Rectal smooth muscle tissue (tissue), 1 donor: ENCODE measurements at regions not wholly inside any gene's neighbourhood (a gene's known extent, or its start where the extent isn't known, plus 50 kb on each side); places are given as distances from the start of the nearest gene placed in this dataset.

ENCODE experiments used
- H3K27ac ChIP-seq: one replicate; pipeline ENCODE4 v1.7.0; 2013; ENCODE audit warnings: low read depth, low read length, inconsistent platforms
- H3K27me3 ChIP-seq: one replicate; pipeline ENCODE4 v1.7.0; 2013; ENCODE audit warnings: low read length; ENCODE audit not compliant: control insufficient read depth, insufficient read depth
- H3K36me3 ChIP-seq: one replicate; pipeline ENCODE4 v1.7.0; 2013; ENCODE audit warnings: low read length; ENCODE audit not compliant: control insufficient read depth, insufficient read depth
- H3K4me1 ChIP-seq: one replicate; pipeline ENCODE4 v1.7.0; 2013; ENCODE audit warnings: low read length; ENCODE audit not compliant: control insufficient read depth, insufficient read depth
- H3K4me3 ChIP-seq: one replicate; pipeline ENCODE4 v1.7.0; 2013; ENCODE audit warnings: low read length
- H3K9ac ChIP-seq: one replicate; pipeline ENCODE4 v1.7.0; 2013; ENCODE audit warnings: low read length

GRCh38 chr18:39666541-39666940, 2100.9 kb upstream of the CELF4 start:
- Histone ChIP-seq H3K9ac (no peak overlapping the region), H3K27ac (no peak overlapping the region), H3K27me3 (no peaks in the 10 kb centered on the region), H3K4me3 (no peak overlapping the region), H3K4me1 (no peaks in the 10 kb centered on the region), H3K36me3 (no peaks in the 10 kb centered on the region)

DNA sequence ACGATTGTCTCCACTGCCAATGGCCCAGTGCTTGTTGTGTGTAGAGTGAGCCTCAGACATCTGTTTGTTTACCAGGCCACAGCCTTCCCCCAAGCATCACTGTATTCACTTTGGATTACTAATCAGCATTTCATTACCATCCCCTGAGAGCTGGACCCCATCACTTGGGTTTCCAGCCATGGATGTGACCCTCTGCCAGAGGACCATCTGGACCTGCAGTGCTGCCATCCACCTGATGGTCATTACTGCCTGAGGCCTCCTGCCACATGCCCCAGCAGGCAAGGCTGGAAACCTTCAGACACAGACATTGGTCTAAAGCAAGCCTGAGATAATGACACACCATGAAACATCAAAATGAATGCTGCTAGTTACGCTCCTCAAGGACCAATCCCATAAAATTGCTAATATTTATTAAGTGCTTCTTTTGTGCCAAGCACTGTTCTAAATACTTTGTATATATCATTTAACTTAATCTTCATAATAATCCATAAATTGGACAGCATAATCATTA, 2096.3 kb upstream of the CELF4 start:
- Histone ChIP-seq H3K4me3 (no peak overlapping the region), H3K4me1 (no peaks in the 10 kb centered on the region)

GRCh38 chr18:39660141-39660540, 2094.5 kb upstream of the CELF4 start:
- no peaks in the 10 kb centered on the region for H3K27me3 ChIP-seq
- H3K27ac ChIP-seq, result no peak overlapping the region
- no peak overlapping the region for H3K9ac ChIP-seq
- H3K36me3 ChIP-seq, result no peaks in the 10 kb centered on the region
- no peaks in the 10 kb centered on the region for H3K4me1 ChIP-seq
- no peak overlapping the region for H3K4me3 ChIP-seq

More for the DNA sequence above, 2096.3 kb upstream of the CELF4 start:
- H3K9ac ChIP-seq, result no peak overlapping the region
- H3K27me3 ChIP-seq, result no peaks in the 10 kb centered on the region
- no peak overlapping the region for H3K27ac ChIP-seq
- no peaks in the 10 kb centered on the region for H3K36me3 ChIP-seq

- Histone ChIP-seq H3K36me3 (no peaks in the 10 kb centered on the region), H3K4me3 (no peak overlapping the region), H3K9ac (no peak overlapping the region), H3K27me3 (no peaks in the 10 kb centered on the region), H3K4me1 (no peaks in the 10 kb centered on the region), H3K27ac (no peak overlapping the region)
Observed at GRCh38 chr18:39655341-39655740, 2089.7 kb upstream of the CELF4 start.

GRCh38 chr18:39653221-39653620, 2087.6 kb upstream of the CELF4 start:
- H3K9ac ChIP-seq, result no peak overlapping the region
- no peak overlapping the region for H3K4me3 ChIP-seq
- H3K27ac ChIP-seq, result no peak overlapping the region
- H3K27me3 ChIP-seq, result no peaks in the 10 kb centered on the region
- H3K4me1 ChIP-seq, result no peaks in the 10 kb centered on the region
- H3K36me3 ChIP-seq, result no peaks in the 10 kb centered on the region

DNA sequence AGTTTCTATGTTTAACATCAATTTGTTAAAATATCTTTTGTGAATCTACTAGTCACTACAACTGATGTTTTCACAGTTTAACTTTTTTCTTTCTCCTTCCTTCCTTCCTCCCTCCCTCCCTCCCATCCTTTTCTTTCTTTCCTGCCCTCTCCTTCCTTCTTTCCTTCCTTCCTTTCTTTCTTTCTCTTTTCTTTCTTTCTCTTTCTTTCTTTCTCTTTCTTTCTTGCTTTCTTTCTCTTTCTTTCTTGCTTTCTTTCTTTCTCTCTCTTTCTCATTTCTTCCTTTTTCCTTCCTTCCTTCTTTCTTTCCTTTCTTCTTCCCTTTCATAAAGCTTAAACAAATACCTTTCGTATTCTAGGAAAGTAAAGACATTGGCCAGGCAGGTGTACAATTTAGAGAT, 2083.0 kb upstream of the CELF4 start:
- Histone ChIP-seq H3K4me3 (no peak overlapping the region), H3K36me3 (no peaks in the 10 kb centered on the region), H3K27me3 (no peaks in the 10 kb centered on the region), H3K4me1 (no peaks in the 10 kb centered on the region), H3K27ac (no peak overlapping the region), H3K9ac (no peak overlapping the region)

- Histone ChIP-seq H3K4me3 (no peak overlapping the region), H3K9ac (no peak overlapping the region), H3K27me3 (no peaks in the 10 kb centered on the region), H3K27ac (no peak overlapping the region), H3K36me3 (no peaks in the 10 kb centered on the region), H3K4me1 (no peaks in the 10 kb centered on the region)
Observed at GRCh38 chr18:39647627-39648534, 2082.3 kb upstream of the CELF4 start.

DNA sequence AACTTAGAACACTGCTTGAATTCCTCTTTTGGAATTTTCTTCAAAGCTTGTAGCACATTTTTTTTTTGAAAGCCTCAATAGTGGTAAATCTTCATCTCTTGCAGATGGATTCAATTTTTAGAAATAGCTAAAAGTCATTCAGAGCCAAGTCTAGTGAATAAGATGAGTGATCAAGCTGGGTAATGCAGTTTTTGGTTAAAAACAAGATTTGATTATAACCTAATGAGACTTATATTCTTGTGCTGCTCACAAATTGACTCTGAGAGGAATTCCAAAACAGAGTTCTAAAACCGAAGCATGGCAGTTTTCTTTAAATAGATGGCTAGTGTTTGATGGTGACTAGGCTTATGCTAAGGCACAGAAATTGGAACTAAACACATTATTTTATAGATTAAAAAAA, 2072.6 kb upstream of the CELF4 start:
- H3K27ac ChIP-seq, result no peak overlapping the region
- no peaks in the 10 kb centered on the region for H3K27me3 ChIP-seq
- no peak overlapping the region for H3K9ac ChIP-seq
- no peak overlapping the region for H3K4me3 ChIP-seq
- H3K36me3 ChIP-seq, result no peaks in the 10 kb centered on the region
- no peaks in the 10 kb centered on the region for H3K4me1 ChIP-seq

GRCh38 chr18:39636931-39637330, 2071.3 kb upstream of the CELF4 start:
- Histone ChIP-seq H3K27ac (no peak overlapping the region), H3K9ac (no peak overlapping the region), H3K4me1 (no peaks in the 10 kb centered on the region), H3K36me3 (no peaks in the 10 kb centered on the region), H3K4me3 (no peak overlapping the region), H3K27me3 (no peaks in the 10 kb centered on the region)

- Histone ChIP-seq H3K4me1 (no peaks in the 10 kb centered on the region), H3K4me3 (no peak overlapping the region), H3K36me3 (no peaks in the 10 kb centered on the region), H3K9ac (no peak overlapping the region), H3K27me3 (no peaks in the 10 kb centered on the region), H3K27ac (no peak overlapping the region)
Observed at GRCh38 chr18:39635966-39636365, 2070.4 kb upstream of the CELF4 start.

DNA sequence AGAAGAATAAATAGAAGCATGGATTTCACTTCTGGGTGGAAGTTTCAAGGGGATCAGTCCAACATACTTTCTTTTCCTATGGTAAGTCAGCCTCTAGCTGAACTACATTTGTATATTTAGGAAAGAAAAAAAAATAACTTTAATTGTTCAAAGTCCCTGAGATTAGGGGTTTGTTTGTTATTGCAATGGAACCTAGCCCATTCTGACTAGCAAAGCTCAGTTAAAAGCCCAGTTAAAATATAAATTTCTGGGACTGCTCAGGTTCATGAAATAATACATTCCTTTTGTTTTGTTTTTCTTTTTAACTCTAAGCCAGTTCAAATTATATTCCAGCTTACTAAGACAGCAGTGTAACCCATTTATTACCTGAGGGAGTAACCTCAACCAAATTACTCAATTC, 2069.6 kb upstream of the CELF4 start:
- Histone ChIP-seq H3K9ac (no peak overlapping the region), H3K4me3 (no peak overlapping the region), H3K36me3 (no peaks in the 10 kb centered on the region), H3K4me1 (no peaks in the 10 kb centered on the region), H3K27ac (no peak overlapping the region), H3K27me3 (no peaks in the 10 kb centered on the region)

DNA sequence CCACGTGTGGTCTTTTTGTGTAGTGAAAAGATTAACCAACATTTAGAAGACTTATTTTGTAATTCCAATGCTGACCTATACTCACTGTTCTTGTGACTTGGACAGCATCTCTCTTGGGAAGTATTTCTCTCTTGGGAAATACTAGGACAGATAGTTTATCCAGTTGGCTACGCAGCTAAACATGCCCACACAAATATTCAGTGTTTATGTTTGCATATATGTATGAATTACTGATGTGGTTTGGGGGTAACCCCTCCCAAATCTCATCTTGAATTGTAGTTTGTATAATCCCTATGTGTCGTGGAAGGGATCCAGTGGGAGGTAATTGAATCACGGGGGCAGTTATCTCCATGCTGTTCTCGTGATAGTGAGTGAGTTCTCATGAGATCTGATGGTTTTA, 2062.3 kb upstream of the CELF4 start:
- Histone ChIP-seq H3K27ac (no peak overlapping the region), H3K9ac (no peak overlapping the region), H3K27me3 (no peaks in the 10 kb centered on the region), H3K4me1 (peaks cover 3% of the 10 kb centered on the region), H3K36me3 (no peaks in the 10 kb centered on the region), H3K4me3 (no peak overlapping the region)

GRCh38 chr18:39624961-39625360, 2059.4 kb upstream of the CELF4 start:
- no peaks in the 10 kb centered on the region for H3K36me3 ChIP-seq
- peaks cover 3% of the 10 kb centered on the region for H3K4me1 ChIP-seq
- no peaks in the 10 kb centered on the region for H3K27me3 ChIP-seq
- H3K4me3 ChIP-seq, result no peak overlapping the region
- H3K9ac ChIP-seq, result no peak overlapping the region
- no peak overlapping the region for H3K27ac ChIP-seq
